ENCODE measurements at regions not wholly inside any gene's neighbourhood (a gene's known extent, or its start where the extent isn't known, plus 50 kb on each side); places are given as distances from the start of the nearest gene placed in this dataset.

DNA sequence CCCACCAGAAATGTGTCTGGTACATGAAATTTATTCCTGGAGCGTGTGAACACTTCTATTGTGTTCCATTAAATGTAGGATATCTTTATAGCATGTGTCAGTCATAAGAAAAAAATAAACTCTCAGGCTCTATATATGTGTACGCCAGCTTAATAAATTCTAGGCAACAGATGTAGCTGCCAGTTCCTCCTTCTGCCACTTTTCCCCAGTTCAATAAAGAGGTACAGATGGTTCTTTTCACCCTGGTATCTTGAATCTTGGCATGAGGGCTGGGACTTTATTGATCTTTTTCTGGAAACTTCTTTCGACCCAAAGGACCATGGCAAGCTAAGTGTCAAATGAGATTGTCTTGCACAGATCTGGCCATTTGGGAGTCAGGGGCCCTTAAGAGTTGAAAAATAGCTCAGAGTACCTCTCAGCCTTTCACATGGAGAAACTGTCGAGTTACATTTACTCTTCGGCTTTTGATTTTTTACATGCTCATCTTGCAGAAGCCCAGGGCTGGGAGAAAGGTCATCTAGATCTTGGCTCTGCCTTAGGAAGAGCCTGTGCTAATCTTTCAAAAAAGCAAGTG lies 240.9 kb downstream of the DOK5 start:
- DNase-seq, result no peak

DNA sequence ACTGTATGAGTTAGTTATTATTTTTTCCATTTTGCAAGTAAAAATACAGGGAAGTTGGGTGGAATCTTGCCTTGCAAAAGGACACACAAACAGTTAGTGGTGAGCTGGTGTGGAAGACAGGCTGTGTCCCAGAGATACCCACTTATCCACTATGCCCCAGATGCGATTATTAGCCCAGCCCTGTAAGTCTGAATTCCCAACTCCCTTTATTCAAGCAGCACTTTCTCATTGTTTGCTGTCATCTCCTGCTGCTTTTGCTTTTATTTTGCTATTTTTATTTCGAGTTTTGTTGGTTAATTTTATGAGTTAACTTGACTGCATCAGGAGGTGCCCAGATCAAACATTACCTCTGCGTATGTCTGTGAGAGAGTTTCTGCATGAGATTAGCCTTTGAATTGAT lies 239.4 kb downstream of the DOK5 start:
- no peak for DNase-seq

DNA sequence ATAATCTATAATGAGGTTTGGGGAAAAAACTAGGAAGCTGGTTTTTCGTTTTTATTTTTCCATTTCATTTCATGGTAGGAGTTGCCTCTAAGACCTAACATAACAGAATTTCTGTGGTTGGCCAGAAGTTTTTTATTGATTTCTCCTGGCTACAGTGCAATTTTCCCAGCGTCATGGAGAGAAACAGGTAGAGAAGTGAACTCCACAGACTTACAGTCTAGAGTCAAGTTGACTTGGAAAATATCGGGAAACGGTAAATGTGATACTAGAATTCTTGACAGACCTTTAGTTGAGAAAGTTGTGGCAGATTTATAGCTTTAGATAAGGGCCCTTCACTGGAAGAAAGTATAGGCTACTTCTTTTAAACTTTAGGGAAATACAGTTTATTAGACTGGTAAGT lies 238.3 kb downstream of the DOK5 start:
- DNase-seq, result no peak

DNA sequence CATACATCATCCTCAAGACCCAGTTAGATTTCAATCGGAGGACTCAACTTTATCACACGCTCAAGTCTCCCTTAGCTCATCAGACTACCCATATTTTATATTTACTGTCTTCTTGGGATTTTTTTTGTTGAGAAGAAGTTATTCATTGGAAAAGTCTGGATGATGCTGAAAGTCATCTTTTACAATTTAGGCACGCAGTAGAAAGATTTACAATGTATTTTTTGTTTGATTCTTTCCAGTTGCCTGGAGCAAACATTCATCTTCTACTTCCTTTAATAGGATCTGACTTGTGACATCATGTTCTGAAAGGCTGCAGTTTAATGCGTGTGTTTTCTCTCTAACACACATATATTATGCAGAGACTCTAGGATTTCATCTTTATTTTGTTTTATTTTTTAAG lies 235.7 kb downstream of the DOK5 start:
- DNase-seq, result no peak

DNA sequence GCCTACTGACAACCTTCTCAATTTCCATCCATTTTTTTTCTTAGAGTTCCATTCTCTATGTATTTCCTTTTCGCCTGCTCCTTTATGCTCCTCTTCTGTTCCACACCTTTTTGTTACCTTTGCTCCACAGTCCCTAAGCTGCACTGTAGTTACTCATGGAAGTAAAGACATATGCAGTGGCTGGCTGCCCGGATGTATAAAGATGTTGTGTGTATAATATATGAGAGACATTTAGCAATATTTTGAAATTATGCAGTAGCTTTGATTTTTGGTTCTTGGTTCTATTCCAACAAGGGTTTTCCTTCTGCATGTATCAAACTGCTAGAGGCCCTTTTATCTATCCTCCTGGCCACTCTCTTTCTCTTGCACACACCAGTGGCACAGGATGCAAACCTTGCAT lies 234.9 kb downstream of the DOK5 start:
- DNase-seq, result no peak

DNA sequence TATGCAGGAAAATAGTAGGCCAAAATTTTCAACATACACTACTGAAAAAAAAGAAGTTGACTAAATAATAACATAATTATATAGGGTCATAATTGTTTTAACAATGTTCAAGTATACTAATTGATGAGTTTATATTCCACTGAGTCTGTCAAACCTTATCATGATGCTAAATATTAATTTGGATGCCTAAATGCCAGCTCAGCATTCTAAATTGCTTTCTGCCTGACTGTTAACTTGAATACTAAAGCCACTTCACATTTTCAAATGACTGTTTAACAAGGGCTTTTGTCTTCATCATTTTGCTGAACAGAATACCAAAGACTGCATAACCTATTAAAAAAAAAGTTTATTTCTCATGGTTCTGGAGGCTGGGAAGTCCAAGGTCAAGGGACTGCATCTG lies 232.8 kb downstream of the DOK5 start:
- no peak for DNase-seq

DNA sequence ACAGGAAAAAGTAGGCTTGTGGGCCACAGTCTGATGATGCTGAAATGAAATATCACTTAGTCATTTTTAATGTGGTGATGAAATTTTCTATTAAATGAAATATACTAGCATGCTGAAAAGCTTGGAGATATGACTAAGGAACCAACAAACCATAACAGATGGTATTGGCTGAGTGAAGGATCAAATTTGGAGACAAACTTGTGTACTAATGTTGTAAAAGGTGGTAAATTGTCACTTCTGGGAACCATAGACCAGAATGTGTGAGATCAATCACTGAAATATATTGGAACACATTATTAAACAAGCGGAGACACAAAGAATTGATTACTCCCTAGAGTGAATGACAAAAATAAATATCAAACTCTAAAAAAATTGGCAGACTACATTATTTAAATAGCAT lies 232.4 kb downstream of the DOK5 start:
- no peak for DNase-seq

DNA sequence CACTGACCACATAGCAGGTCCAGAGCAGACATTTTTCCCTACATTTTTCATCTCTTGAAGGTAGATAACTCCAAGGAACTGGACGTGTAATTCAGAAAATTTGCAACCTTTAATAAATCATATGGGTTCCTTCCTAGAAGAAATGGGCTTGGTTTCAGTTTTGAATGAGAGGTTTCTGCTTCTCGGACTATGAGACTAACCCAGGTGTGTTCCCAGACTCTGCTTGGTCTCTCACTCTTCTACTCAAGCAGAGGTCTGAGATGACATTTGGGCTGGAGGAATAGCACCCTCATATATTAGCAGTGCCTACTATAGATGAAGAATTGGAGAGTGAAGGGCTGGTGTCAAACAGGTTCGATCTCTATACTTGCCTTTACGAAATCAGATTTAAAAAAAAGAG lies 231.2 kb downstream of the DOK5 start:
- no peak for DNase-seq

DNA sequence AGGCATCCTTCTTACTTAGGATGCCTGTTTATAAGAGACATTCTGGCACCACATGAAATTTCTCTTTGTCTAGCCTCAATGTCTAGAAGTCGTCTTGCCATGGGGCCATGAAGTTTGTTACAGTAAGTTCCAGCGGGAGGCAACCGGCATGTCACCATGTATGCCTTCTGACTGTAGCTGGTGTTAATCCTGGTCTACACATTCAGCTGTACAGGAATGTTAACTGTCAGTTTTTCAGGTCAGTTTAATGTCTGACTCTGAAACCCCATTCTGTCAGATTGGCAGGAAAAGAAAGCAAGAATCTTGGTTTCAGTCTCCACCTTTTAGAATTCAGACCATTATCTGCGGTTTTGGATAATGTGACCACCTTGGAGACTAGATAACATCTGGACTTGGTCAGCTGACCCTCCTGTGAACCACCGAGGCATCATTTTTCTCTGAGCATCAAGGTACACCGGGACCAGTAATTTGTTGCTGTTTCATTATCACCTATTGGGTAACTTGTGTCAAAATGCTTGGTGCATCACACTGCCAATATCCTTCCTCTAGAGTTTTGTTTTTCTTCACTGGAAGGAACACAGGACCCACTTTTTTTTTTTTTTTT lies 228.7 kb downstream of the DOK5 start:
- no peak for DNase-seq

All from NCI-H774 (cell line).